Neural cell (in vitro differentiated cells): ENCODE measurements at regions not wholly inside any gene's neighbourhood (a gene's known extent, or its start where the extent isn't known, plus 50 kb on each side); places are given as distances from the start of the nearest gene placed in this dataset.

Experiments
- H2AFZ ChIP-seq: fragments of 200-600, 300-800 bp; sonication (generic), shearing (Covaris generic); 2 replicates; pipeline ENCODE4 v1.6.0; 2014; ENCODE audit warnings: low read depth, mild to moderate bottlenecking, antibody characterized with exemption, low read length, moderate library complexity
- H3F3A ChIP-seq: fragments of 200-600 bp; shearing (Covaris generic); 2 replicates; pipeline ENCODE4 v1.6.1; 2016; ENCODE audit warnings: mild to moderate bottlenecking, moderate library complexity, mixed read lengths, antibody characterized with exemption, low read length; ENCODE audit not compliant: insufficient read depth, poor library complexity, severe bottlenecking
- H3K27ac ChIP-seq: fragments of 200-600, 300-800 bp; sonication (generic), shearing (Covaris generic); 2 replicates; pipeline ENCODE4 v1.5.1; 2014; ENCODE audit warnings: mild to moderate bottlenecking, low read length, moderate library complexity
- H3K27me3 ChIP-seq: fragments of 300-800, 200-600 bp; sonication (generic), shearing (Covaris generic); 2 replicates; pipeline ENCODE4 v1.6.0; 2014; ENCODE audit warnings: mild to moderate bottlenecking, low read depth, low read length, moderate library complexity; ENCODE audit not compliant: insufficient read depth
- H3K36me3 ChIP-seq: fragments of 300-800, 200-600 bp; sonication (generic), shearing (Covaris generic); 2 replicates; pipeline ENCODE4 v1.5.1; 2014; ENCODE audit warnings: mild to moderate bottlenecking, antibody characterized with exemption, low read length, moderate library complexity; ENCODE audit not compliant: insufficient read depth
- H3K4me2 ChIP-seq: fragments of 300-800, 200-600 bp; sonication (generic), shearing (Covaris generic); 2 replicates; pipeline ENCODE4 v1.6.0; 2014; ENCODE audit warnings: mild to moderate bottlenecking, low read length
- H3K4me3 ChIP-seq: fragments of 300-800, 200-600 bp; sonication (generic), shearing (Covaris generic); 2 replicates; pipeline ENCODE4 v1.5.1; 2014; ENCODE audit warnings: mild to moderate bottlenecking, low read length, moderate library complexity
- H3K79me2 ChIP-seq: fragments of 200-600 bp; shearing (Covaris generic); replicated peaks from 2 replicates; pipeline ENCODE4 v1.6.0; 2014; ENCODE audit warnings: mild to moderate bottlenecking, low read length, moderate library complexity; ENCODE audit not compliant: insufficient read depth
- H3K9ac ChIP-seq: fragments of 300-800, 200-600 bp; sonication (generic), shearing (Covaris generic); 2 replicates; pipeline ENCODE4 v1.6.1; 2016; ENCODE audit warnings: mild to moderate bottlenecking, low read length, mixed read lengths
- H3K9me2 ChIP-seq: fragments of 200-600 bp; shearing (Covaris generic); 2 replicates; pipeline ENCODE4 v1.6.1; 2016; ENCODE audit warnings: mild to moderate bottlenecking, low read length, mixed read lengths; ENCODE audit not compliant: insufficient read depth
- H3K9me3 ChIP-seq: fragments of 200-600, 300-800 bp; sonication (generic), shearing (Covaris generic); 2 replicates; pipeline ENCODE4 v1.6.1; 2016; ENCODE audit warnings: mild to moderate bottlenecking, mixed run types, low read length, moderate library complexity, mixed read lengths
- H4K20me1 ChIP-seq: fragments of 200-600 bp; shearing (Covaris generic); 2 replicates; pipeline ENCODE4 v1.6.1; 2016; ENCODE audit warnings: mild to moderate bottlenecking, mixed run types; ENCODE audit not compliant: insufficient read depth
- CTCF ChIP-seq: fragments of 450-650 bp; IDR thresholded peaks from 2 replicates; pipeline ENCODE4 v1.5.1; 2014; ENCODE audit warnings: antibody characterized with exemption, mild to moderate bottlenecking, moderate library complexity; ENCODE audit not compliant: poor library complexity, severe bottlenecking
- EP300 ChIP-seq: fragments of 450-650 bp; conservative IDR thresholded peaks from 2 replicates; pipeline ENCODE4 v1.6.1; 2014; ENCODE audit warnings: antibody characterized with exemption, mild to moderate bottlenecking, moderate library complexity; ENCODE audit not compliant: poor library complexity, severe bottlenecking
- EZH2 ChIP-seq: fragments of 200-600, 300-800 bp; shearing (Covaris generic), sonication (generic); IDR thresholded peaks from 2 replicates; pipeline ENCODE4 v1.6.1; 2014; ENCODE audit warnings: antibody characterized with exemption, low read length, borderline replicate concordance, mild to moderate bottlenecking; ENCODE audit not compliant: insufficient read depth, poor library complexity, severe bottlenecking
- MXI1 ChIP-seq: fragments of 450-650 bp; conservative IDR thresholded peaks from 2 replicates; pipeline ENCODE4 v1.6.1; 2014; ENCODE audit warnings: antibody characterized with exemption, mild to moderate bottlenecking; ENCODE audit not compliant: poor library complexity, severe bottlenecking
- POLR2AphosphoS5 ChIP-seq: IDR thresholded peaks from 2 replicates; pipeline ENCODE4 v1.6.1; 2012
- RAD21 ChIP-seq: fragments of 450-650 bp; conservative IDR thresholded peaks from 2 replicates; pipeline ENCODE4 v1.6.1; 2014; ENCODE audit warnings: antibody characterized with exemption, mild to moderate bottlenecking, moderate library complexity
- REST ChIP-seq: IDR thresholded peaks from 2 replicates; pipeline ENCODE4 v1.6.1; 2012; ENCODE audit warnings: borderline replicate concordance
- SMC3 ChIP-seq: fragments of 450-650 bp; conservative IDR thresholded peaks from 2 replicates; pipeline ENCODE4 v1.6.1; 2014; ENCODE audit warnings: antibody characterized with exemption, mild to moderate bottlenecking, moderate library complexity; ENCODE audit not compliant: poor library complexity
- TAF1 ChIP-seq: IDR thresholded peaks from 2 replicates; pipeline ENCODE4 v1.6.1; 2012; ENCODE audit warnings: low read depth

GRCh38 chr1:169018751-169019150, 87.7 kb upstream of the ATP1B1 start:
- Histone ChIP-seq H3K9ac (no peak overlapping the region), H3K9me3 (no peaks in the 10 kb centered on the region), H3K27ac (no peak overlapping the region), H3F3A (no peaks in the 10 kb centered on the region), H4K20me1 (no peaks in the 10 kb centered on the region), H3K27me3 (no peaks in the 10 kb centered on the region), H3K4me3 (no peak overlapping the region), H3K9me2 (no peaks in the 10 kb centered on the region), H3K4me2 (no peak overlapping the region), H3K36me3 (no peaks in the 10 kb centered on the region), H3K79me2 (no peaks in the 10 kb centered on the region), H2AFZ (no peak overlapping the region)
- TF ChIP-seq POLR2AphosphoS5 (no peak), EP300 (no peak), EZH2 (no peak), REST (no peak), CTCF (no peak), SMC3 (no peak), MXI1 (no peak), RAD21 (no peak)

GRCh38 chr1:169019419-169020058, 87.0 kb upstream of the ATP1B1 start:
- Histone ChIP-seq H2AFZ (no peak overlapping the region), H3K4me2 (no peak overlapping the region), H3K27me3 (no peaks in the 10 kb centered on the region), H3K9ac (no peak overlapping the region), H4K20me1 (no peaks in the 10 kb centered on the region), H3F3A (no peaks in the 10 kb centered on the region), H3K79me2 (no peaks in the 10 kb centered on the region), H3K27ac (no peak overlapping the region), H3K4me3 (no peak overlapping the region), H3K9me3 (no peaks in the 10 kb centered on the region), H3K36me3 (no peaks in the 10 kb centered on the region), H3K9me2 (no peaks in the 10 kb centered on the region)
- TF ChIP-seq TAF1 (no peak), REST (no peak), MXI1 (no peak), RAD21 (no peak), POLR2AphosphoS5 (no peak), EZH2 (no peak), SMC3 (no peak), EP300 (no peak), CTCF (no peak)
